Duodenal mucosa (tissue), 2 donors: ENCODE measurements at regions not wholly inside any gene's neighbourhood (a gene's known extent, or its start where the extent isn't known, plus 50 kb on each side); places are given as distances from the start of the nearest gene placed in this dataset.

Source experiments
- H3K27ac ChIP-seq: one replicate; pipeline ENCODE4 v1.7.0; 2013; ENCODE audit warnings: low read depth, low read length
- H3K27me3 ChIP-seq, 2 donors: one replicate each; pipeline ENCODE4 v1.7.0; 2013; ENCODE audit warnings: low read length in 2 of 2, control low read depth in 1 of 2; ENCODE audit not compliant: insufficient read depth in 2 of 2, control insufficient read depth in 1 of 2
- H3K36me3 ChIP-seq, 2 donors: one replicate each; pipeline ENCODE4 v1.7.0; 2013; ENCODE audit warnings: low read length in 2 of 2, control low read depth in 1 of 2; ENCODE audit not compliant: insufficient read depth in 2 of 2, control insufficient read depth in 1 of 2
- H3K4me1 ChIP-seq, 2 donors: one replicate each; pipeline ENCODE4 v1.7.0; 2013; ENCODE audit warnings: low read length in 2 of 2, control low read depth in 1 of 2; ENCODE audit not compliant: insufficient read depth in 2 of 2, control insufficient read depth in 1 of 2
- H3K4me3 ChIP-seq, 2 donors: one replicate each; pipeline ENCODE4 v1.7.0; 2013; ENCODE audit warnings: low read length in 2 of 2, low read depth in 1 of 2
- H3K9ac ChIP-seq, 2 donors: one replicate each; pipeline ENCODE4 v1.7.0; 2013; ENCODE audit warnings: low read length in 2 of 2, low read depth in 1 of 2
- H3K9me3 ChIP-seq, 2 donors: one replicate each; pipeline ENCODE4 v1.7.0; 2013; ENCODE audit warnings: low read length in 2 of 2, control low read depth in 1 of 2; ENCODE audit not compliant: control insufficient read depth in 1 of 2

GRCh38 chr14:40312296-40312695, 880.1 kb upstream of the FBXO33 start:
- Histone ChIP-seq H3K36me3 (no peaks in the 10 kb centered on the region), H3K27me3 (no peaks in the 10 kb centered on the region), H3K4me1 (no peaks in the 10 kb centered on the region), H3K4me3 (no peak overlapping the region), H3K27ac (no peak overlapping the region), H3K9ac (no peak overlapping the region), H3K9me3 (no peaks in the 10 kb centered on the region)

- no peak overlapping the region for H3K27ac ChIP-seq
- no peak overlapping the region for H3K4me3 ChIP-seq
- H3K9ac ChIP-seq, result no peak overlapping the region
- H3K27me3 ChIP-seq, result no peaks in the 10 kb centered on the region
- no peaks in the 10 kb centered on the region for H3K9me3 ChIP-seq
- no peaks in the 10 kb centered on the region for H3K4me1 ChIP-seq
- no peaks in the 10 kb centered on the region for H3K36me3 ChIP-seq
Observed at GRCh38 chr14:40309124-40309523, 876.9 kb upstream of the FBXO33 start.

GRCh38 chr14:40308240-40308639, 876.0 kb upstream of the FBXO33 start:
- H3K9me3 ChIP-seq, result no peaks in the 10 kb centered on the region
- H3K4me1 ChIP-seq, result no peaks in the 10 kb centered on the region

GRCh38 chr14:40296821-40297220, 864.6 kb upstream of the FBXO33 start:
- Histone ChIP-seq H3K27ac (no peak overlapping the region), H3K4me3 (no peak overlapping the region), H3K27me3 (no peaks in the 10 kb centered on the region), H3K9me3 (peaks cover 0 to 2% of the 10 kb centered on the region in 2 donors), H3K9ac (no peak overlapping the region), H3K4me1 (no peaks in the 10 kb centered on the region), H3K36me3 (no peaks in the 10 kb centered on the region)

More at GRCh38 chr14:40308240-40308639, 876.0 kb upstream of the FBXO33 start:
- no peak overlapping the region for H3K27ac ChIP-seq
- no peaks in the 10 kb centered on the region for H3K36me3 ChIP-seq
- H3K27me3 ChIP-seq, result no peaks in the 10 kb centered on the region
- H3K9ac ChIP-seq, result no peak overlapping the region
- no peak overlapping the region for H3K4me3 ChIP-seq

GRCh38 chr14:40292664-40293063, 860.4 kb upstream of the FBXO33 start:
- Histone ChIP-seq H3K36me3 (no peaks in the 10 kb centered on the region), H3K9me3 (peaks cover 0 to 2% of the 10 kb centered on the region in 2 donors), H3K4me3 (no peak overlapping the region), H3K9ac (no peak overlapping the region), H3K27ac (no peak overlapping the region), H3K4me1 (no peaks in the 10 kb centered on the region), H3K27me3 (no peaks in the 10 kb centered on the region)

- Histone ChIP-seq H3K4me1 (no peaks in the 10 kb centered on the region), H3K9ac (no peak overlapping the region), H3K27me3 (no peaks in the 10 kb centered on the region), H3K9me3 (peaks cover 0 to 7% of the 10 kb centered on the region in 2 donors), H3K27ac (no peak overlapping the region), H3K36me3 (no peaks in the 10 kb centered on the region), H3K4me3 (no peak overlapping the region)
Observed at GRCh38 chr14:40282196-40282595, 850.0 kb upstream of the FBXO33 start.

- Histone ChIP-seq H3K9ac (no peak overlapping the region), H3K9me3 (peaks cover 0 to 7% of the 10 kb centered on the region in 2 donors), H3K4me1 (no peaks in the 10 kb centered on the region), H3K27ac (no peak overlapping the region), H3K4me3 (no peak overlapping the region), H3K36me3 (no peaks in the 10 kb centered on the region), H3K27me3 (no peaks in the 10 kb centered on the region)
Observed at GRCh38 chr14:40280652-40281051, 848.4 kb upstream of the FBXO33 start.

GRCh38 chr14:40273417-40273816, 841.2 kb upstream of the FBXO33 start:
- Histone ChIP-seq H3K4me3 (no peak overlapping the region), H3K9me3 (peaks cover 0 to under 1% of the 10 kb centered on the region in 2 donors), H3K4me1 (no peaks in the 10 kb centered on the region), H3K27ac (no peak overlapping the region), H3K27me3 (no peaks in the 10 kb centered on the region), H3K9ac (no peak overlapping the region), H3K36me3 (no peaks in the 10 kb centered on the region)

GRCh38 chr14:40271480-40271879, 839.2 kb upstream of the FBXO33 start:
- Histone ChIP-seq H3K27me3 (no peaks in the 10 kb centered on the region), H3K9me3 (no peaks in the 10 kb centered on the region), H3K9ac (no peak overlapping the region), H3K36me3 (no peaks in the 10 kb centered on the region), H3K4me1 (no peaks in the 10 kb centered on the region), H3K4me3 (no peak overlapping the region), H3K27ac (no peak overlapping the region)

- Histone ChIP-seq H3K9me3 (no peaks in the 10 kb centered on the region), H3K4me1 (no peaks in the 10 kb centered on the region), H3K27me3 (no peaks in the 10 kb centered on the region), H3K4me3 (no peak overlapping the region), H3K36me3 (no peaks in the 10 kb centered on the region), H3K27ac (no peak overlapping the region), H3K9ac (no peak overlapping the region)
Observed at GRCh38 chr14:40269436-40269835, 837.2 kb upstream of the FBXO33 start.

GRCh38 chr14:40268236-40268635, 836.0 kb upstream of the FBXO33 start:
- H3K36me3 ChIP-seq, result no peaks in the 10 kb centered on the region
- H3K9me3 ChIP-seq, result no peaks in the 10 kb centered on the region

More at GRCh38 chr14:40268236-40268635, 836.0 kb upstream of the FBXO33 start:
- H3K9ac ChIP-seq, result no peak overlapping the region
- H3K4me1 ChIP-seq, result no peaks in the 10 kb centered on the region
- H3K27me3 ChIP-seq, result no peaks in the 10 kb centered on the region
- no peak overlapping the region for H3K27ac ChIP-seq
- no peak overlapping the region for H3K4me3 ChIP-seq
